Erythroblast (primary cell): ENCODE measurements at regions not wholly inside any gene's neighbourhood (a gene's known extent, or its start where the extent isn't known, plus 50 kb on each side); places are given as distances from the start of the nearest gene placed in this dataset.

ENCODE experiments used
- GATA1 ChIP-seq: IDR thresholded peaks from 2 replicates; pipeline ENCODE4 v1.6.1; 2011; ENCODE audit warnings: low read depth, mild to moderate bottlenecking, control low read depth, low read length, moderate library complexity
- POLR2A ChIP-seq: IDR thresholded peaks from 2 replicates; pipeline ENCODE4 v1.6.1; 2011; ENCODE audit warnings: mild to moderate bottlenecking, low read length

DNA sequence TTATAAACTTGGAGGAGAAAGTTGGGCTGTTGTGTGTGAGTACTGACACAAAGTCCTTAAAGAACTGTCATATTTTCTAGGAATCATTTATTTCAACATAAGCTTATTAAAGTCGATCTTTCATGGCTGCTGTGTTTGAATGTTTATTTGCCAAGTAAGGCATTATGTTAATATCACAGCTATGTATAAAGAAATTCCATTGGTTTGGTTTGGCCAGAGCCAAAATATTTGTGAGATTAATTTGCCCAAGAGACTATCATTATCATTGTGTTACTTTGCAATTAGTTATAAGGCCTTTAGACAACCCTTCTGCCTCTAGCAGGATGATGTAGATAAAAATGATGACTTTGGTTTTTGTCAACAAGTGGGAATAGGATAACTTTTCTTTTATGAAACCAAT lies 240.6 kb upstream of the NT5C1B start:
- no peak for TF ChIP-seq POLR2A
- no peak for TF ChIP-seq GATA1
